BJ (cell line): ENCODE measurements at regions not wholly inside any gene's neighbourhood (a gene's known extent, or its start where the extent isn't known, plus 50 kb on each side); places are given as distances from the start of the nearest gene placed in this dataset.

Source experiments
- CTCF ChIA-PET: fragments of 350-600 bp; formaldehyde crosslinking; extraction: SDS; loops from one replicate; lab custom pipeline; 2021; ENCODE audit warnings: antibody characterized with exemption, inconsistent platforms; lab: Yijun Ruan, JAX
- POLR2A ChIA-PET: fragments of 300-600 bp; sonication (Branson Sonifier 250); formaldehyde crosslinking; extraction: SDS; loops from one replicate; lab custom pipeline; 2021; ENCODE audit warnings: antibody characterized with exemption; lab: Charles Lee
- DNase-seq: peaks from one replicate; pipeline ENCODE4 v3.0.0-alpha.2; 2011; ENCODE audit warnings: low read depth
- H3K27me3 ChIP-seq: 2 replicates; pipeline ENCODE4 v1.6.0; 2011; ENCODE audit warnings: low read length; ENCODE audit not compliant: control insufficient read depth, insufficient read depth
- H3K36me3 ChIP-seq: 2 replicates; pipeline ENCODE4 v1.5.1; 2011; ENCODE audit warnings: low read length; ENCODE audit not compliant: control insufficient read depth, insufficient read depth
- H3K4me3 ChIP-seq: 2 replicates; pipeline ENCODE4 v1.5.1; 2011; ENCODE audit warnings: low read depth, mild to moderate bottlenecking, control low read depth, low read length
- CTCF ChIP-seq: IDR thresholded peaks from 2 replicates; pipeline ENCODE4 v1.5.1; 2011; ENCODE audit warnings: low read depth, mild to moderate bottlenecking, control low read depth, inconsistent platforms, low read length, moderate library complexity; ENCODE audit not compliant: insufficient read depth

- no peaks in the 10 kb centered on the region for H3K27me3 ChIP-seq
- POLR2A ChIA-PET, result no interaction called here
- no peak overlapping the region for H3K4me3 ChIP-seq
- no peak for TF ChIP-seq CTCF
- H3K36me3 ChIP-seq, result no peaks in the 10 kb centered on the region
- no peak for DNase-seq
- CTCF ChIA-PET, result no interaction called here
These were observed 389.8 kb downstream of the NDFIP2 start for GRCh38 chr13:79870766-79871165.

- Histone ChIP-seq H3K4me3 (no peak overlapping the region), H3K27me3 (no peaks in the 10 kb centered on the region), H3K36me3 (no peaks in the 10 kb centered on the region)
- no peak for TF ChIP-seq CTCF
- no peak for DNase-seq
- ChIA-PET POLR2A (no interaction called here), CTCF (no interaction called here)
These were observed 389.2 kb downstream of the NDFIP2 start for GRCh38 chr13:79870123-79870522.

GRCh38 chr13:79869326-79869725 lies 388.4 kb downstream of the NDFIP2 start:
- Histone ChIP-seq H3K36me3 (no peaks in the 10 kb centered on the region), H3K27me3 (no peaks in the 10 kb centered on the region), H3K4me3 (no peak overlapping the region)
- no peak for TF ChIP-seq CTCF
- ChIA-PET POLR2A (no interaction called here), CTCF (no interaction called here)
- no peak for DNase-seq

- no peaks in the 10 kb centered on the region for H3K36me3 ChIP-seq
- H3K27me3 ChIP-seq, result no peaks in the 10 kb centered on the region
- CTCF ChIA-PET, result no interaction called here
- H3K4me3 ChIP-seq, result no peak overlapping the region
- DNase-seq, result no peak
- TF ChIP-seq CTCF, result no peak
- POLR2A ChIA-PET, result no interaction called here
These were observed 386.3 kb downstream of the NDFIP2 start for GRCh38 chr13:79867254-79867653.

- POLR2A ChIA-PET, result no interaction called here
- Histone ChIP-seq H3K36me3 (no peaks in the 10 kb centered on the region), H3K27me3 (no peaks in the 10 kb centered on the region), H3K4me3 (no peak overlapping the region)
- TF ChIP-seq CTCF, result no peak
- CTCF ChIA-PET, result no interaction called here
- no peak for DNase-seq
These were observed 385.5 kb downstream of the NDFIP2 start for GRCh38 chr13:79866436-79866835.
